Activated CD4-positive, alpha-beta T cell treated with anti-CD3 and anti-CD28 coated beads, Interleukin-2, amount 10 ng/mL, durations not matched to agents 7 days and 5 days (primary cell): ENCODE measurements at regions not wholly inside any gene's neighbourhood (a gene's known extent, or its start where the extent isn't known, plus 50 kb on each side); places are given as distances from the start of the nearest gene placed in this dataset.

Source experiments
- CTCF ChIA-PET: fragments of 350-600 bp; sonication (Branson Sonifier 250); formaldehyde crosslinking; loops from one replicate; lab custom pipeline; 2021; ENCODE audit warnings: antibody characterized with exemption; lab: Charles Lee
- POLR2A ChIA-PET: fragments of 350-600 bp; sonication (Branson Sonifier 250); formaldehyde crosslinking; loops from one replicate; lab custom pipeline; 2021; ENCODE audit warnings: antibody characterized with exemption; lab: Charles Lee
- DNase-seq: peaks from one replicate; pipeline ENCODE4 v3.0.0-alpha.2; 2020
- H3K27ac Mint-ChIP-seq: one replicate; pipeline ENCODE4 v1.8.0; 2021; ENCODE audit warnings: mild to moderate bottlenecking, moderate library complexity, mixed read lengths
- H3K27me3 Mint-ChIP-seq: one replicate; pipeline ENCODE4 v1.8.0; 2021; ENCODE audit warnings: mixed read lengths
- H3K36me3 Mint-ChIP-seq: one replicate; pipeline ENCODE4 v1.8.0; 2021; ENCODE audit warnings: low read depth, mixed read lengths
- H3K4me1 Mint-ChIP-seq: one replicate; pipeline ENCODE4 v1.8.0; 2021; ENCODE audit warnings: mixed read lengths
- H3K4me3 Mint-ChIP-seq: one replicate; pipeline ENCODE4 v1.8.0; 2021; ENCODE audit warnings: mild to moderate bottlenecking, moderate library complexity, mixed read lengths
- H3K9me3 Mint-ChIP-seq: one replicate; pipeline ENCODE4 v1.8.0; 2021; ENCODE audit warnings: mixed read lengths

- Mint-ChIP-seq H3K4me3 (no peak overlapping the region), H3K9me3 (no peaks in the 10 kb centered on the region), H3K36me3 (peaks cover 20% of the 10 kb centered on the region), H3K4me1 (peaks cover 45% of the 10 kb centered on the region), H3K27ac (peak overlapping the region; percentile 46), H3K27me3 (no peaks in the 10 kb centered on the region)
- DNase-seq = no peak
- CTCF ChIA-PET = interaction anchor here (1.0 to 3.1 kb wide), 5 partner anchors 10 to 23 kb away, joined by 3 to 18 read pairs (median 5); no protein-coding TSS in a partner anchor
- POLR2A ChIA-PET = no interaction called here
These were observed 60.9 kb upstream of the CLCN4 start for GRCh38 chrX:10095698-10096432.

- H3K4me1 Mint-ChIP-seq = peaks cover 43% of the 10 kb centered on the region
- H3K36me3 Mint-ChIP-seq = peaks cover 24% of the 10 kb centered on the region
- ChIA-PET POLR2A (no interaction called here), CTCF (interaction anchor here (1.8 kb wide), 1 partner anchor 21 kb away, joined by 9 read pairs; no protein-coding TSS in a partner anchor)
- peak overlapping the region; percentile 95 for H3K27ac Mint-ChIP-seq
- no peaks in the 10 kb centered on the region for H3K27me3 Mint-ChIP-seq
- peak; percentile 73 for DNase-seq
- H3K4me3 Mint-ChIP-seq = peak overlapping the region; percentile 84
- no peaks in the 10 kb centered on the region for H3K9me3 Mint-ChIP-seq
These were observed 58.5 kb upstream of the CLCN4 start for GRCh38 chrX:10098270-10098713.

DNA sequence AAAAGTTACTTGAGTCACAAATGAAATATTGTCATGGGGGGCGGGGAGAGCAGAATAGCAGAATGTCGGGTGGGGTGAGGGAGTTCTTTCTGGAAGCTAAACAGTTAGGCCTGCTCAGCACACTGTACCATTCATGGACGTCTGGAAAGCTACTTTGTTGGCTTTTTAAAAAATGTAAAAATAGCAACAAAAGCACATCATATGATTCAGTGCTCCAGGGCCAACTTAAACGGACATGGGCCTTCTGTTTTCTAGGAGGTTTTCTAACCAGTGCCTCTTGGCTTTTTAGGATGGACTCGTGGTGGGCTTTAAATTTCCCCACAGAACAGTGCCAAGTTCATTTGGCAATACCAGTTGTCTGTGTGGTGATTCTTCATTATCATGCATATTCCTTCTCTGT lies 57.4 kb upstream of the CLCN4 start:
- peak overlapping the region; percentile 84 for H3K4me3 Mint-ChIP-seq
- H3K9me3 Mint-ChIP-seq = no peaks in the 10 kb centered on the region
- H3K27ac Mint-ChIP-seq = peak overlapping the region; percentile 95
- ChIA-PET POLR2A (no interaction called here), CTCF (interaction anchor here (1.8 kb wide), 1 partner anchor 20 kb away, joined by 9 read pairs; no protein-coding TSS in a partner anchor)
- DNase-seq = no peak
- H3K4me1 Mint-ChIP-seq = peaks cover 43% of the 10 kb centered on the region
- peaks cover 24% of the 10 kb centered on the region for H3K36me3 Mint-ChIP-seq
- H3K27me3 Mint-ChIP-seq = no peaks in the 10 kb centered on the region

DNA sequence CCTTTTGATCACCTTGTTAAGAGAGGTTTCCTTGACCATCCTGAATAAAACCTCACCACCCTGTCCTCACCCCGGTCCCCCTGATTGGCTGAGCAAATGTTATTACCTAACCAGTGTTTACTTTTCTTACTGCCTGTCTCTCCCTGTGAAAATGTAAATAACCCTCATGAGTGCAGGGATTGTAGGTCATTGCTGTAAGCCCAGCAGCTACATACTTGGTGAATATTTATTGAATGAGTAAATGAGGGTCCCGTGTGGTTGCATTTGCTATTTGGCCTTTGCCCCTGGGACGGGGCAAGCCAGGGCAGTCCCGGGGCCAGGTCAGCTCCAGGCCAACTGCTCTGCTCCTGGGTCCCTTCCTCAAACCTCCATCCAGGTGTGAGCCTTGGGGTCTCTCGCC lies 55.5 kb upstream of the CLCN4 start:
- Mint-ChIP-seq H3K36me3 (peaks cover 19% of the 10 kb centered on the region), H3K4me3 (no peak overlapping the region), H3K4me1 (peaks cover 40% of the 10 kb centered on the region), H3K27me3 (no peaks in the 10 kb centered on the region), H3K9me3 (no peaks in the 10 kb centered on the region), H3K27ac (no peak overlapping the region)
- ChIA-PET POLR2A (no interaction called here), CTCF (interaction anchor here (1.0 to 1.6 kb wide), 4 partner anchors 18 to 26 kb away, joined by 3 to 4 read pairs (median 3); no protein-coding TSS in a partner anchor)
- DNase-seq = no peak

DNA sequence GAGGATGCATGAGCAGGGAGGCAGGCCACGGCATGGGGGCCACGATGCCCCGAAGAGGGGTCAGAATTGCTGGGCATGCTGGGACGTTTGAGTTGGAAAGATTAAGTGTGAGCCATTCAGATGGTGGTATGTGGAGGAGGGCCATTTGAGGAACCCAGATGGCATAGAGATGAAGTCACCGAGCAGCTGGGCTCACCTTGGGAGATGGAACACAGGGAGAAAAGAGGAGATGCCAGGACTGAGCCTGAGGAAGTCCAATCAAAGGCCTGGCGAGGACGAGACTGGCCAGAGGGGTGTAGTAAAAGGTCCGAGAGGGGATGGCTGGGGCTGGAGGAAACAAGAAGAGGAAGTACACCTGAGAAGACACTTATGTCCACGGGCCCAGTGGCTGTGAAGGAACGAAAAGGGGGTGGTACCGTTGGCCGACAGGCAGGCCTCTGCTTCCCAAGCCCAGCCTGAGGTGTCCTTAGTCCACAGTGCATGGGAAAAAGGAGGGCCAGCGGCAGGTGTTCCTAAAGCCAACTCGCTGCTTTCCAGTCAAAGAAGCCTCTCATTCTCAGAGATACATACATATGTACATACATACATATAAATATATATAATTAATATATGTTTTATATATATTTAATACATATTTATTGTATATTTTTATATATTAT lies 54.6 kb upstream of the CLCN4 start:
- H3K36me3 Mint-ChIP-seq = peaks cover 15% of the 10 kb centered on the region
- H3K9me3 Mint-ChIP-seq = no peaks in the 10 kb centered on the region
- DNase-seq = no peak
- POLR2A ChIA-PET = no interaction called here
- H3K27me3 Mint-ChIP-seq = no peaks in the 10 kb centered on the region
- H3K4me3 Mint-ChIP-seq = no peak overlapping the region
- peaks cover 41% of the 10 kb centered on the region for H3K4me1 Mint-ChIP-seq
- CTCF ChIA-PET = interaction anchor here (1.5 to 1.6 kb wide), 2 partner anchors 17 to 27 kb away, joined by 3 to 4 read pairs; no protein-coding TSS in a partner anchor
- no peak overlapping the region for H3K27ac Mint-ChIP-seq

DNA sequence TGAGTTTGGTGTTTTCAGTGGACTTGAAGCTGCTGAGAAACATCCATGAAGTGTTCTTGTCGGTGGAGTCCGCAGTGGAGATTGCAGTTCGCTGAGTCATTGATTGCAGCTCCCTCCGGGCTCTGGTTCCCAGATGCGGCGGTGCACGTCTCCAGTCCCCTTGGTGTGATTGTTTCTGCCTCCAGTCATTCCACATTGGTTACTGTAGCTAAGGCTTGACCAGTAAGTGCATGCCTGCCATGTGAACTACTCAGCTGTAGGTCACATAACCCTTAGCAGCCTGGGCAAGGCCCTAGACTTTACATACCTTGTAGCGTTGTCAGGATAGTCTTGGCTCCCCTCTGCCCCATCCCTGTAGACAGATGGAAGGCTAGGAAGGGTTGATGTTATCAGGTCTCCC lies 53.8 kb upstream of the CLCN4 start:
- Mint-ChIP-seq H3K9me3 (no peaks in the 10 kb centered on the region), H3K27me3 (no peaks in the 10 kb centered on the region), H3K4me3 (no peak overlapping the region), H3K36me3 (peaks cover 15% of the 10 kb centered on the region), H3K27ac (no peak overlapping the region), H3K4me1 (peaks cover 35% of the 10 kb centered on the region)
- no peak for DNase-seq
- ChIA-PET POLR2A (no interaction called here), CTCF (interaction anchor here (0.9 kb wide), 1 partner anchor 12 kb away, joined by 3 read pairs; no protein-coding TSS in a partner anchor)

GRCh38 chrX:10104958-10105658 lies 51.7 kb upstream of the CLCN4 start:
- no peak for DNase-seq
- POLR2A ChIA-PET = no interaction called here
- H3K9me3 Mint-ChIP-seq = no peaks in the 10 kb centered on the region
- CTCF ChIA-PET = interaction anchor here (1.1 to 1.7 kb wide), 2 partner anchors 13 to 15 kb away, joined by 3 to 8 read pairs; no protein-coding TSS in a partner anchor
- no peaks in the 10 kb centered on the region for H3K27me3 Mint-ChIP-seq
- peaks cover 10% of the 10 kb centered on the region for H3K36me3 Mint-ChIP-seq
- peaks cover 38% of the 10 kb centered on the region for H3K4me1 Mint-ChIP-seq
- no peak overlapping the region for H3K4me3 Mint-ChIP-seq
- peak overlapping the region; percentile 9 for H3K27ac Mint-ChIP-seq

- CTCF ChIA-PET = interaction anchor here (1.7 to 4.9 kb wide), 2 partner anchors 12 to 13 kb away, joined by 8 to 35 read pairs; no protein-coding TSS in a partner anchor
- H3K9me3 Mint-ChIP-seq = no peaks in the 10 kb centered on the region
- POLR2A ChIA-PET = no interaction called here
- peaks cover 14% of the 10 kb centered on the region for H3K36me3 Mint-ChIP-seq
- peak overlapping the region; percentile 84 for H3K27ac Mint-ChIP-seq
- H3K4me3 Mint-ChIP-seq = peak overlapping the region; percentile 36
- H3K4me1 Mint-ChIP-seq = peaks cover 51% of the 10 kb centered on the region
- H3K27me3 Mint-ChIP-seq = no peaks in the 10 kb centered on the region
- DNase-seq = peak; percentile 54
These were observed 50.0 kb upstream of the CLCN4 start for GRCh38 chrX:10106806-10107205.
